H9 (cell line): ENCODE measurements at regions not wholly inside any gene's neighbourhood (a gene's known extent, or its start where the extent isn't known, plus 50 kb on each side); places are given as distances from the start of the nearest gene placed in this dataset.

Experiments used
- DNase-seq: peaks from one replicate; pipeline ENCODE4 v3.0.0-alpha.2; 2017
- H2AFZ ChIP-seq: one replicate; pipeline ENCODE4 v1.6.1; 2013; ENCODE audit warnings: mild to moderate bottlenecking, low read length, control low read depth, moderate library complexity
- H2AK5ac ChIP-seq: 2 replicates; pipeline ENCODE4 v1.6.1; 2013; ENCODE audit warnings: low read length, control low read depth, mixed read lengths; ENCODE audit not compliant: insufficient read length
- H2BK120ac ChIP-seq: one replicate; pipeline ENCODE4 v1.6.1; 2013; ENCODE audit warnings: low read depth, mild to moderate bottlenecking, low read length, control low read depth, inconsistent platforms; ENCODE audit not compliant: poor library complexity, severe bottlenecking
- H2BK12ac ChIP-seq: 2 replicates; pipeline ENCODE4 v1.6.1; 2013; ENCODE audit warnings: low read length, control low read depth, mixed read lengths, low read depth; ENCODE audit not compliant: insufficient read length
- H2BK15ac ChIP-seq: 2 replicates; pipeline ENCODE4 v1.6.1; 2013; ENCODE audit warnings: low read depth, low read length, control low read depth
- H2BK20ac ChIP-seq: one replicate; pipeline ENCODE4 v1.6.1; 2013; ENCODE audit warnings: low read depth, mild to moderate bottlenecking, low read length, control low read depth, inconsistent platforms; ENCODE audit not compliant: poor library complexity, severe bottlenecking
- H2BK5ac ChIP-seq: 2 replicates; pipeline ENCODE4 v1.6.1; 2013; ENCODE audit warnings: low read length, control low read depth, mixed read lengths; ENCODE audit not compliant: insufficient read length
- H3K14ac ChIP-seq: 2 replicates; pipeline ENCODE4 v1.6.1; 2013; ENCODE audit warnings: low read length, control low read depth; ENCODE audit not compliant: insufficient read depth
- H3K18ac ChIP-seq: 2 replicates; pipeline ENCODE4 v1.6.1; 2013; ENCODE audit warnings: low read depth, mild to moderate bottlenecking, mixed read lengths, low read length, control low read depth; ENCODE audit not compliant: insufficient read length
- H3K23ac ChIP-seq: 2 replicates; pipeline ENCODE4 v1.6.1; 2013; ENCODE audit warnings: low read length, control low read depth, mixed read lengths, low read depth; ENCODE audit not compliant: insufficient read length
- H3K23me2 ChIP-seq: 2 replicates; pipeline ENCODE4 v1.6.1; 2013; ENCODE audit warnings: low read depth, mild to moderate bottlenecking, mixed read lengths, low read length, control low read depth; ENCODE audit not compliant: insufficient read length, poor library complexity, severe bottlenecking
- H3K27ac ChIP-seq: 2 replicates; pipeline ENCODE4 v1.5.1; 2013; ENCODE audit warnings: low read length, control low read depth, mixed read lengths, low read depth; ENCODE audit not compliant: insufficient read length
- H3K27me3 ChIP-seq: 2 replicates; pipeline ENCODE4 v1.6.1; 2013; ENCODE audit warnings: low read length, control low read depth, inconsistent platforms; ENCODE audit not compliant: insufficient read depth
- H3K4ac ChIP-seq: 2 replicates; pipeline ENCODE4 v1.6.1; 2013; ENCODE audit warnings: low read depth, mild to moderate bottlenecking, control low read depth, inconsistent platforms, low read length, moderate library complexity
- H3K4me1 ChIP-seq: 2 replicates; pipeline ENCODE4 v1.6.1; 2013; ENCODE audit warnings: low read length, control low read depth, inconsistent platforms; ENCODE audit not compliant: insufficient read depth
- H3K4me2 ChIP-seq: 2 replicates; pipeline ENCODE4 v1.6.1; 2013; ENCODE audit warnings: low read length, control low read depth, mixed read lengths; ENCODE audit not compliant: insufficient read length, insufficient read depth
- H3K56ac ChIP-seq: 2 replicates; pipeline ENCODE4 v1.6.1; 2013; ENCODE audit warnings: low read depth, mild to moderate bottlenecking, mixed read lengths, low read length, control low read depth; ENCODE audit not compliant: insufficient read length
- H3K79me1 ChIP-seq: 2 replicates; pipeline ENCODE4 v1.6.1; 2013; ENCODE audit warnings: low read depth, mild to moderate bottlenecking, moderate library complexity, low read length, control low read depth, inconsistent platforms; ENCODE audit not compliant: insufficient read depth, poor library complexity, severe bottlenecking
- H3K79me2 ChIP-seq: 2 replicates; pipeline ENCODE4 v1.6.1; 2013; ENCODE audit warnings: low read length, control low read depth, inconsistent platforms; ENCODE audit not compliant: insufficient read depth
- H3K9ac ChIP-seq: 2 replicates; pipeline ENCODE4 v1.6.1; 2013; ENCODE audit warnings: low read length, control low read depth, mixed read lengths; ENCODE audit not compliant: insufficient read length; ENCODE audit errors: extremely low read depth
- H3K9me3 ChIP-seq: one replicate; pipeline ENCODE4 v1.6.1; 2013; ENCODE audit warnings: low read depth, low read length, inconsistent platforms; ENCODE audit not compliant: control insufficient read depth
- H3T11ph ChIP-seq: one replicate; pipeline ENCODE4 v1.6.1; 2013; ENCODE audit warnings: mild to moderate bottlenecking, low read length, control low read depth, inconsistent platforms
- H4K20me1 ChIP-seq: one replicate; pipeline ENCODE4 v1.6.1; 2013; ENCODE audit not compliant: control insufficient read depth, insufficient read length, insufficient read depth
- H4K5ac ChIP-seq: 2 replicates; pipeline ENCODE4 v1.6.1; 2013; ENCODE audit warnings: low read depth, mild to moderate bottlenecking, mixed read lengths, low read length, control low read depth; ENCODE audit not compliant: insufficient read length
- H4K8ac ChIP-seq: replicated peaks from 2 replicates; pipeline ENCODE4 v1.6.1; 2013; ENCODE audit warnings: low read length, control low read depth, mixed read lengths, low read depth; ENCODE audit not compliant: insufficient read length
- H4K91ac ChIP-seq: 2 replicates; pipeline ENCODE4 v1.6.1; 2013; ENCODE audit warnings: low read depth, mild to moderate bottlenecking, moderate library complexity, mixed read lengths, low read length, control low read depth; ENCODE audit not compliant: insufficient read length
- H3K27ac Mint-ChIP-seq, 3 experiments: 2 replicates in 2 of 3; 3 replicates in 1 of 3; pipeline ENCODE4 v1.8.0; 2020 to 2021; ENCODE audit warnings: mixed read lengths in 3 of 3, mild to moderate bottlenecking in 1 of 3, moderate library complexity in 1 of 3
- H3K27me3 Mint-ChIP-seq: 2 replicates; pipeline ENCODE4 v1.8.0; 2021; ENCODE audit warnings: low read depth, mild to moderate bottlenecking, moderate library complexity, mixed read lengths
- H3K36me3 Mint-ChIP-seq, 3 experiments: 2 replicates in 2 of 3; 3 replicates in 1 of 3; pipeline ENCODE4 v1.8.0; 2020 to 2021; ENCODE audit warnings: low read depth in 3 of 3, mixed read lengths in 3 of 3; ENCODE audit not compliant: insufficient read depth in 1 of 3
- H3K4me1 Mint-ChIP-seq, 2 experiments: 2 replicates each; pipeline ENCODE4 v1.8.0; 2020; ENCODE audit warnings: mixed read lengths in 2 of 2
- H3K4me3 Mint-ChIP-seq, 2 experiments: 2 replicates in 1 of 2; 3 replicates in 1 of 2; pipeline ENCODE4 v1.8.0; 2020 to 2021; ENCODE audit warnings: mild to moderate bottlenecking in 2 of 2, mixed read lengths in 2 of 2, moderate library complexity in 1 of 2
- H3K9me3 Mint-ChIP-seq, 2 experiments: 2 replicates in 1 of 2; 3 replicates in 1 of 2; pipeline ENCODE4 v1.8.0; 2020; ENCODE audit warnings: mild to moderate bottlenecking in 2 of 2, mixed read lengths in 2 of 2, moderate library complexity in 1 of 2
- CTCF ChIP-seq: fragments of 200-600 bp; sonication (generic); conservative IDR thresholded peaks from 3 replicates; pipeline ENCODE4 v1.8.0; 2021; ENCODE audit warnings: antibody characterized with exemption, mild to moderate bottlenecking
- WGBS: extraction: QIAGEN DNeasy Blood & Tissue Kit; methylation state at CpG from one replicate; pipeline ENCODE4 v1.1.7; 2013; ENCODE audit warnings: missing lambda C conversion rate, low lambda C conversion rate, mixed read lengths; ENCODE audit not compliant: insufficient read length; ENCODE audit errors: extremely low coverage; 5-methylcytosine and 5-hydroxymethylcytosine counted together

DNA sequence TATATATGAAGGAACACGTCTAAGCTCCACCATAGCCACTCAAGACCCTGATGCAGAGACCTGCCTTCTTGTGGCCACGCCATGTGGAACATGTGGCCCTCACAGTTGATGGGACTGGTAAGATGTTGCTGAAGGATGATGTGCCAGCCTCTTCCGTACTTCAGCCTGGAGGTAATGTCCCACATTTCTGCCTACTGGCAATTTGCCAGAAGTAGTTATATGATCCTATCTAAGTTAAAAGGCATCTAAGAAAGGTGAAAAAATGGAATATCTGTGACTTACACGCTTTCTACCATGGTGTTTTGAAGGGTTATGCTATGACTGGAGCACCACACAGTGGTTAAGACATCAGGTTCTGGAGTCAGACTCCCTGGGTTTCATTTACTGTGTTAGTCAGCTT is 948.7 kb upstream of the GHITM start:
- H3K4ac ChIP-seq, result no peak overlapping the region

More for the DNA sequence above, 948.7 kb upstream of the GHITM start:
- Histone ChIP-seq H3T11ph (no peak overlapping the region), H4K5ac (no peak overlapping the region), H3K23ac (no peak overlapping the region), H2BK120ac (no peak overlapping the region), H2BK20ac (no peak overlapping the region), H2AFZ (no peak overlapping the region), H3K4me1 (no peaks in the 10 kb centered on the region; the same call in 1 of the 2 replicates), H4K8ac (no peak overlapping the region), H3K79me1 (no peaks in the 10 kb centered on the region), H4K20me1 (no peaks in the 10 kb centered on the region), H4K91ac (no peak overlapping the region), H3K79me2 (no peaks in the 10 kb centered on the region), H3K9ac (no peak overlapping the region), H3K27ac (no peak overlapping the region), H3K27me3 (no peaks in the 10 kb centered on the region), H3K14ac (no peak overlapping the region), H3K56ac (no peak overlapping the region), H3K23me2 (no peaks in the 10 kb centered on the region), H3K9me3 (no peaks in the 10 kb centered on the region), H2BK5ac (no peak overlapping the region), H2BK15ac (no peak overlapping the region; the same call in 1 of the 2 replicates), H3K4me2 (no peak overlapping the region), H2BK12ac (no peak overlapping the region), H2AK5ac (no peak overlapping the region), H3K18ac (no peak overlapping the region)
- WGBS, result no CpG with 5 or more reads among the region's 4 CpGs
- Mint-ChIP-seq H3K27ac (no peak overlapping the region), H3K9me3 (peaks cover 6 to 7% of the 10 kb centered on the region in 2 experiments; a peak in 2 of 5 replicates), H3K36me3 (peaks cover 2 to 15% (median 4%) of the 10 kb centered on the region in 3 experiments; a peak in 6 of 7 replicates), H3K27me3 (no peaks in the 10 kb centered on the region; the same call in 1 of the 2 replicates), H3K4me1 (peaks cover 9% of the 10 kb centered on the region in 2 experiments), H3K4me3 (no peak overlapping the region)
- TF ChIP-seq CTCF, result no peak
- DNase-seq, result no peak
